ENCODE measurements at regions not wholly inside any gene's neighbourhood (a gene's known extent, or its start where the extent isn't known, plus 50 kb on each side); places are given as distances from the start of the nearest gene placed in this dataset.

DNA sequence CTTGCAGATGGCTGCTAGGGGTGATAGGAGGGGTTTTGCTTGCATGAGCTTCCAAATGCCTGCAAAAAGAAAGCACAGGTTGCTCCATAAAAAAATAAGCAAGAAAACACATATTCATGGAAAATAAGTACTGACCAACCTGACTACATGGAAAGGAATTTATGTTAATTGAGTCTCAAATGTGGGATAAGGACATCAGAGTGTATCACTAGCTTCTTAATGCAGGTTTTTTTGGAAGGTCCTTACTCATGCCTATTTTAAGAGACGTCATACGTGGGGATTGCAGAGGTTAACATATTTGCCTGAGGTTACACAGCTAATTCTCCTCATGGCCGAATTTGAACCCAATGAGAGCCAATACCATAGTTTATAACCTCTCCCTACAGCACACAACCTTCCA is 116.2 kb downstream of the ASCL1 start:
- H3K4me3 ChIP-seq: no peak overlapping the region
- in situ Hi-C loops (cut with MboI): no loop called here
- no peak overlapping the region for H3K27ac ChIP-seq (ENCODE audit: extremely low read depth, low read depth, low read length)
- H2AFZ ChIP-seq (ENCODE audit: low read depth, low read length): no peak overlapping the region
- H3K4me1 ChIP-seq (replicated peaks in 1 of 2; ENCODE audit: control insufficient read depth in 2 of 2, insufficient read depth in 2 of 2, low read length in 2 of 2): no peaks in the 10 kb centered on the region
- H3K4me2 ChIP-seq (ENCODE audit: insufficient read depth, low read length): no peak overlapping the region
- DNase-seq (ENCODE audit: extremely low read depth in 1 of 4, low spot score in 3 of 4) (no peak), FAIRE-seq (no peak), ATAC-seq (no peak)
- TF ChIP-seq ZNF695 (CRISPR knock-in tag; IDR thresholded peaks at IDR 0.05): no peak
- H4K20me1 ChIP-seq (replicated peaks; ENCODE audit: control insufficient read depth, insufficient read depth, low read length): no peaks in the 10 kb centered on the region
- H3K79me2 ChIP-seq (ENCODE audit: control insufficient read depth, insufficient read depth, low read length): no peaks in the 10 kb centered on the region
- intact Hi-C loops (cut with micrococcal nuclease): no loop called here
- no peaks in the 10 kb centered on the region for H3K9me1 ChIP-seq (ENCODE audit: control insufficient read depth, insufficient read depth, low read length)
- no peaks in the 10 kb centered on the region for H3K36me3 ChIP-seq (ENCODE audit: control insufficient read depth, insufficient read depth, low read length)
- whole genome bisulfite sequencing (ENCODE audit: insufficient coverage, low coverage, missing lambda C conversion rate): 2% methylated on average over 3 of the region's 3 CpGs
- no peak overlapping the region for H3K9ac ChIP-seq (ENCODE audit: insufficient read depth in 1 of 2, low read depth in 2 of 2, low read length in 2 of 2)
- H3K27me3 ChIP-seq (ENCODE audit: control insufficient read depth in 2 of 2, insufficient read depth in 2 of 2, low read length in 2 of 2): no peaks in the 10 kb centered on the region
- no TSS peak for BruUV-seq (replicated peaks)
- POLR2A ChIA-PET: no interaction called here
- H3K9me3 ChIP-seq (replicated peaks; ENCODE audit: control insufficient read depth, insufficient read depth, low read depth, low read length): no peaks in the 10 kb centered on the region
- CTCF ChIA-PET (ENCODE audit: low intra/inter-chr PET ratio): no interaction called here

DNA sequence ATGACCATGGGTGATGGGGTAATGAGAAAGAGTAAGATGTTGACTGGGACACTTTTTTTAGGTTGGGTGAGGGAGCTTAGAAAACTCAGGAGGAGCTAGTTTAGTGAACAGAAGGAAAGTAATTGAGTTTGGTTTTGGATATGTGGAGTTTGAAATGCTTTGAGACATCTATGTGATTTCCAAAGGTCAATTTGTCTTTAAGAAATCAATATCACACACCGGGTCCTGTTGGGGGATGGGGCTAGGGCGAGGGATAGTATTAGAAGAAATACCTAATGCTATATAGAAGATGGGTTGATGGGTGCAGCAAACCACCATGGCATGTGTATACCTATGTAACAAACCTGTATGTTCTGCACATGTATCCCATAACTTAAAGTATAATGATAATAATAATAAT is 118.4 kb downstream of the ASCL1 start:
- H3K9me3 ChIP-seq (replicated peaks; ENCODE audit: control insufficient read depth, insufficient read depth, low read depth, low read length): no peaks in the 10 kb centered on the region
- no peak overlapping the region for H3K27ac ChIP-seq (ENCODE audit: extremely low read depth, low read depth, low read length)
- no peak for DNase-seq (ENCODE audit: extremely low read depth in 1 of 4, low spot score in 3 of 4)
- no peaks in the 10 kb centered on the region for H4K20me1 ChIP-seq (replicated peaks; ENCODE audit: control insufficient read depth, insufficient read depth, low read length)
- no peak overlapping the region for H2AFZ ChIP-seq (ENCODE audit: low read depth, low read length)
- no peaks in the 10 kb centered on the region for H3K27me3 ChIP-seq (ENCODE audit: control insufficient read depth in 2 of 2, insufficient read depth in 2 of 2, low read length in 2 of 2)
- no peak for FAIRE-seq
- ChIA-PET POLR2A (no interaction called here), CTCF (ENCODE audit: low intra/inter-chr PET ratio) (no interaction called here)
- no peaks in the 10 kb centered on the region for H3K4me1 ChIP-seq (replicated peaks in 1 of 2; ENCODE audit: control insufficient read depth in 2 of 2, insufficient read depth in 2 of 2, low read length in 2 of 2)
- WGBS (ENCODE audit: insufficient coverage, low coverage, missing lambda C conversion rate): 4% methylated on average over 2 of the region's 2 CpGs
- in situ Hi-C loops (cut with MboI) (no loop called here), intact Hi-C loops (cut with micrococcal nuclease) (no loop called here)
- no peak overlapping the region for H3K4me2 ChIP-seq (ENCODE audit: insufficient read depth, low read length)
- no peaks in the 10 kb centered on the region for H3K9me1 ChIP-seq (ENCODE audit: control insufficient read depth, insufficient read depth, low read length)
- no peak overlapping the region for H3K9ac ChIP-seq (ENCODE audit: insufficient read depth in 1 of 2, low read depth in 2 of 2, low read length in 2 of 2)
- H3K36me3 ChIP-seq (ENCODE audit: control insufficient read depth, insufficient read depth, low read length): no peaks in the 10 kb centered on the region
- no peak overlapping the region for H3K4me3 ChIP-seq
- no peak for ATAC-seq
- no TSS peak for BruUV-seq (replicated peaks)
- H3K79me2 ChIP-seq (ENCODE audit: control insufficient read depth, insufficient read depth, low read length): no peaks in the 10 kb centered on the region
- TF ChIP-seq CHD1 (IDR thresholded peaks at IDR 0.05; ENCODE audit: low read length) (no peak), TARDBP (IDR thresholded peaks at IDR 0.05) (no peak), SMARCA4 (IDR thresholded peaks at IDR 0.05) (no peak), KDM2B (CRISPR knock-in tag; IDR thresholded peaks at IDR 0.05) (no peak), BCOR (IDR thresholded peaks at IDR 0.05) (no peak), PYGO2 (tag; IDR thresholded peaks at IDR 0.05) (no peak), ZBTB7A (IDR thresholded peaks at IDR 0.05; ENCODE audit: borderline replicate concordance, control insufficient read depth, low read depth, low read length) (no peak), PRPF4 (IDR thresholded peaks at IDR 0.05; ENCODE audit: insufficient read depth, low read depth, low read length, poor library complexity, severe bottlenecking) (no peak), FOXJ2 (tag; IDR thresholded peaks at IDR 0.05) (no peak), NFRKB (IDR thresholded peaks at IDR 0.05; ENCODE audit: low read depth) (no peak), ZNF445 (CRISPR knock-in tag; IDR thresholded peaks at IDR 0.05; ENCODE audit: low read depth) (no peak)
- TF ChIP-seq, protein P1, sequence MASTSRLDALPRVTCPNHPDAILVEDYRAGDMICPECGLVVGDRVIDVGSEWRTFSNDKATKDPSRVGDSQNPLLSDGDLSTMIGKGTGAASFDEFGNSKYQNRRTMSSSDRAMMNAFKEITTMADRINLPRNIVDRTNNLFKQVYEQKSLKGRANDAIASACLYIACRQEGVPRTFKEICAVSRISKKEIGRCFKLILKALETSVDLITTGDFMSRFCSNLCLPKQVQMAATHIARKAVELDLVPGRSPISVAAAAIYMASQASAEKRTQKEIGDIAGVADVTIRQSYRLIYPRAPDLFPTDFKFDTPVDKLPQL (IDR thresholded peaks at IDR 0.05; ENCODE audit: extremely low read depth, insufficient read length): no peak
- TF ChIP-seq, protein P2, sequence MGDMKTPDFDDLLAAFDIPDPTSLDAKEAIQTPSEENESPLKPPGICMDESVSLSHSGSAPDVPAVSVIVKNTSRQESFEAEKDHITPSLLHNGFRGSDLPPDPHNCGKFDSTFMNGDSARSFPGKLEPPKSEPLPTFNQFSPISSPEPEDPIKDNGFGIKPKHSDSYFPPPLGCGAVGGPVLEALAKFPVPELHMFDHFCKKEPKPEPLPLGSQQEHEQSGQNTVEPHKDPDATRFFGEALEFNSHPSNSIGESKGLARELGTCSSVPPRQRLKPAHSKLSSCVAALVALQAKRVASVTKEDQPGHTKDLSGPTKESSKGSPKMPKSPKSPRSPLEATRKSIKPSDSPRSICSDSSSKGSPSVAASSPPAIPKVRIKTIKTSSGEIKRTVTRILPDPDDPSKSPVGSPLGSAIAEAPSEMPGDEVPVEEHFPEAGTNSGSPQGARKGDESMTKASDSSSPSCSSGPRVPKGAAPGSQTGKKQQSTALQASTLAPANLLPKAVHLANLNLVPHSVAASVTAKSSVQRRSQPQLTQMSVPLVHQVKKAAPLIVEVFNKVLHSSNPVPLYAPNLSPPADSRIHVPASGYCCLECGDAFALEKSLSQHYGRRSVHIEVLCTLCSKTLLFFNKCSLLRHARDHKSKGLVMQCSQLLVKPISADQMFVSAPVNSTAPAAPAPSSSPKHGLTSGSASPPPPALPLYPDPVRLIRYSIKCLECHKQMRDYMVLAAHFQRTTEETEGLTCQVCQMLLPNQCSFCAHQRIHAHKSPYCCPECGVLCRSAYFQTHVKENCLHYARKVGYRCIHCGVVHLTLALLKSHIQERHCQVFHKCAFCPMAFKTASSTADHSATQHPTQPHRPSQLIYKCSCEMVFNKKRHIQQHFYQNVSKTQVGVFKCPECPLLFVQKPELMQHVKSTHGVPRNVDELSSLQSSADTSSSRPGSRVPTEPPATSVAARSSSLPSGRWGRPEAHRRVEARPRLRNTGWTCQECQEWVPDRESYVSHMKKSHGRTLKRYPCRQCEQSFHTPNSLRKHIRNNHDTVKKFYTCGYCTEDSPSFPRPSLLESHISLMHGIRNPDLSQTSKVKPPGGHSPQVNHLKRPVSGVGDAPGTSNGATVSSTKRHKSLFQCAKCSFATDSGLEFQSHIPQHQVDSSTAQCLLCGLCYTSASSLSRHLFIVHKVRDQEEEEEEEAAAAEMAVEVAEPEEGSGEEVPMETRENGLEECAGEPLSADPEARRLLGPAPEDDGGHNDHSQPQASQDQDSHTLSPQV (IDR thresholded peaks at IDR 0.05): no peak
